ENCODE measurements at regions not wholly inside any gene's neighbourhood (a gene's known extent, or its start where the extent isn't known, plus 50 kb on each side); places are given as distances from the start of the nearest gene placed in this dataset.

DNA sequence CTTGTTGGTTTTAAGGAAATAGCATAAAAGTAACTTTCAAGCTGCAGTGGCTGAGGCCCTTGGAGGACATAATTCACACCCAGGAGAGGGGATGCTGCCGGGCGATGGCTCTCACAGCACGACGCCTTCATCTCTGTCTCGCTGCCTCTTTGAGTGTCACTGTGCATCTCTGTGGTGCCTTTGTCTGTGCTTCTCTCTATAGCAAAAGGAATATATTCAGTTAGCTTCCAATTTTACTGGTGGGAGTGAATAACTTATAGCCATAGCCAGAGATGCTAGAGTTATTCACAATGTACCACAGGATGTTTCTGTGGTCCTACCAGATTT lies 276.7 kb downstream of the SYK start:
- H3K36me3 ChIP-seq (ENCODE audit: control insufficient read depth in 2 of 2, extremely low read depth in 1 of 2, insufficient read depth in 2 of 2, low read length in 2 of 2): no peaks in the 10 kb centered on the region
- H2AFZ ChIP-seq (ENCODE audit: low read depth, low read length): no peak overlapping the region
- no peak overlapping the region for H3K9ac ChIP-seq (replicated peaks; ENCODE audit: extremely low read depth, insufficient read depth, low read length)
- BruUV-seq (replicated peaks): no TSS peak
- dilution Hi-C loops (cut with MboI; ENCODE audit: extremely low pct_ligation_motif_present, low sequenced_read_pairs) (no loop called here), intact Hi-C loops (cut with micrococcal nuclease) (no loop called here)
- no peaks in the 10 kb centered on the region for H3K27me3 ChIP-seq (ENCODE audit: control insufficient read depth in 2 of 2, insufficient read depth in 2 of 2, low read length in 2 of 2)
- H3K4me2 ChIP-seq (ENCODE audit: insufficient read depth, low read length): no peak overlapping the region
- H3K9me1 ChIP-seq (replicated peaks; ENCODE audit: control insufficient read depth, extremely low read depth, insufficient read depth, low read length): no peaks in the 10 kb centered on the region
- TF ChIP-seq JUN (IDR thresholded peaks at IDR 0.05; ENCODE audit: borderline replicate concordance, insufficient read depth, insufficient read length, low read depth) (no peak), MYC (IDR thresholded peaks at IDR 0.05; ENCODE audit: low read depth, low read length) (no peak), POLR2A (IDR thresholded peaks at IDR 0.05; ENCODE audit: low read depth, low read length) (no peak), GATA2 (IDR thresholded peaks at IDR 0.05; ENCODE audit: insufficient read depth, insufficient read length, low read depth, low read length) (no peak), POLR2AphosphoS5 (IDR thresholded peaks at IDR 0.05; ENCODE audit: insufficient read depth, low read depth, low read length) (no peak), FOS (IDR thresholded peaks at IDR 0.05; ENCODE audit: borderline replicate concordance, insufficient read depth, low read length) (no peak), EZH2 (IDR thresholded peaks at IDR 0.05; ENCODE audit: borderline replicate concordance, low read depth, low read length, severe bottlenecking) (no peak)
- TF ChIP-seq, protein P1, sequence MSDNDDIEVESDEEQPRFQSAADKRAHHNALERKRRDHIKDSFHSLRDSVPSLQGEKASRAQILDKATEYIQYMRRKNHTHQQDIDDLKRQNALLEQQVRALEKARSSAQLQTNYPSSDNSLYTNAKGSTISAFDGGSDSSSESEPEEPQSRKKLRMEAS (IDR thresholded peaks at IDR 0.05; ENCODE audit: insufficient read depth, insufficient read length): no peak
- TF ChIP-seq, protein P2, sequence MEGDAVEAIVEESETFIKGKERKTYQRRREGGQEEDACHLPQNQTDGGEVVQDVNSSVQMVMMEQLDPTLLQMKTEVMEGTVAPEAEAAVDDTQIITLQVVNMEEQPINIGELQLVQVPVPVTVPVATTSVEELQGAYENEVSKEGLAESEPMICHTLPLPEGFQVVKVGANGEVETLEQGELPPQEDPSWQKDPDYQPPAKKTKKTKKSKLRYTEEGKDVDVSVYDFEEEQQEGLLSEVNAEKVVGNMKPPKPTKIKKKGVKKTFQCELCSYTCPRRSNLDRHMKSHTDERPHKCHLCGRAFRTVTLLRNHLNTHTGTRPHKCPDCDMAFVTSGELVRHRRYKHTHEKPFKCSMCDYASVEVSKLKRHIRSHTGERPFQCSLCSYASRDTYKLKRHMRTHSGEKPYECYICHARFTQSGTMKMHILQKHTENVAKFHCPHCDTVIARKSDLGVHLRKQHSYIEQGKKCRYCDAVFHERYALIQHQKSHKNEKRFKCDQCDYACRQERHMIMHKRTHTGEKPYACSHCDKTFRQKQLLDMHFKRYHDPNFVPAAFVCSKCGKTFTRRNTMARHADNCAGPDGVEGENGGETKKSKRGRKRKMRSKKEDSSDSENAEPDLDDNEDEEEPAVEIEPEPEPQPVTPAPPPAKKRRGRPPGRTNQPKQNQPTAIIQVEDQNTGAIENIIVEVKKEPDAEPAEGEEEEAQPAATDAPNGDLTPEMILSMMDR (IDR thresholded peaks at IDR 0.05; ENCODE audit: extremely low read depth in 1 of 2, insufficient read depth in 1 of 2, low read depth in 1 of 2, low read length in 2 of 2): no peak
- ChIA-PET POLR2A (no interaction called here), CTCF (interaction anchor here (0.6 to 1.6 kb wide), 3 partner anchors 11 to 347 kb away, joined by 3 to 4 read pairs (median 3); no protein-coding TSS in a partner anchor)
- H3K27ac ChIP-seq (ENCODE audit: insufficient read depth, low read depth, low read length): no peak overlapping the region
- FAIRE-seq: no peak
- H4K20me1 ChIP-seq (replicated peaks; ENCODE audit: control insufficient read depth, extremely low read depth, insufficient read depth, low read length): no peaks in the 10 kb centered on the region
- H3K9me3 ChIP-seq (replicated peaks; ENCODE audit: control insufficient read depth, insufficient read depth, low read length): no peaks in the 10 kb centered on the region
- no peak overlapping the region for H3K4me3 ChIP-seq (replicated peaks in 1 of 3; ENCODE audit: insufficient read depth in 1 of 3, low read depth in 1 of 3, low read length in 3 of 3)
- H3K79me2 ChIP-seq (ENCODE audit: control insufficient read depth, insufficient read depth, low read length): no peaks in the 10 kb centered on the region
- no peak for DNase-seq (ENCODE audit: low read depth, low spot score)
- H3K4me1 ChIP-seq (ENCODE audit: control insufficient read depth, extremely low read depth, insufficient read depth, low read length): no peaks in the 10 kb centered on the region
